Right cardiac atrium (tissue), 5 donors: ENCODE measurements at regions not wholly inside any gene's neighbourhood (a gene's known extent, or its start where the extent isn't known, plus 50 kb on each side); places are given as distances from the start of the nearest gene placed in this dataset.

Experiments used
- ATAC-seq, 2 donors: fragments of 200-7000 bp; cut with Tn5 transposase; one replicate each; pipeline versions ENCODE4 v1.8.0 to v1.9.1; 2020; ENCODE audit warnings: moderate library complexity in 2 of 2, mild to moderate bottlenecking in 1 of 2
- DNase-seq, 3 donors: peaks; one replicate each; pipeline ENCODE4 v3.0.0-alpha.2; 2020
- H3K27ac ChIP-seq: one replicate; pipeline ENCODE4 v1.5.1; 2013; ENCODE audit warnings: mild to moderate bottlenecking, low read length, control low read depth, moderate library complexity
- H3K27me3 ChIP-seq: one replicate; pipeline ENCODE4 v1.6.1; 2013; ENCODE audit not compliant: control insufficient read depth, insufficient read depth
- H3K4me1 ChIP-seq: one replicate; pipeline ENCODE4 v1.6.1; 2013; ENCODE audit warnings: low read length; ENCODE audit not compliant: control insufficient read depth, insufficient read depth
- H3K4me3 ChIP-seq: one replicate; pipeline ENCODE4 v1.5.1; 2013; ENCODE audit warnings: low read length, control low read depth
- H3K9me3 ChIP-seq: one replicate; pipeline ENCODE4 v1.6.1; 2013; ENCODE audit warnings: low read length; ENCODE audit not compliant: control insufficient read depth
- WGBS: extraction: QIAGEN DNeasy Blood & Tissue Kit; methylation state at CpG from one replicate; pipeline ENCODE4 v1.1.7; 2013; 5-methylcytosine and 5-hydroxymethylcytosine counted together
- intact Hi-C, 4 donors: fragments of 100-400 bp; cut with DNase I; formaldehyde crosslinking; loops; one replicate each; pipeline versions ENCODE4 v1.11.0 to v1.14.0; 2022 to 2023
- donor health status: healthy with polysubstance abuse.
- donor health status: DM: no; HTN: yes; CAD: no.
- donor health status: DM: no; HTN: no; CAD: no.
- donor health status: DM: no; HTN: yes; CAD: no; lungs with severe emphysema.
- donor health status: DM: yes; HTN: yes; CAD: no.

- Histone ChIP-seq H3K4me3 (no peak overlapping the region), H3K27me3 (no peaks in the 10 kb centered on the region), H3K27ac (peak overlapping the region; percentile 3), H3K4me1 (peaks cover 6% of the 10 kb centered on the region), H3K9me3 (no peaks in the 10 kb centered on the region)
- intact Hi-C loops, result no loop called here
- DNase-seq (peak in 1 of 3 donors; percentile 59), ATAC-seq (peak; percentile 80 to 83)
- 82% methylated on average over 24 of the region's 24 CpGs for WGBS
Measured at GRCh38 chr1:232445361-232446106, 184.4 kb downstream of the SIPA1L2 start.

DNA sequence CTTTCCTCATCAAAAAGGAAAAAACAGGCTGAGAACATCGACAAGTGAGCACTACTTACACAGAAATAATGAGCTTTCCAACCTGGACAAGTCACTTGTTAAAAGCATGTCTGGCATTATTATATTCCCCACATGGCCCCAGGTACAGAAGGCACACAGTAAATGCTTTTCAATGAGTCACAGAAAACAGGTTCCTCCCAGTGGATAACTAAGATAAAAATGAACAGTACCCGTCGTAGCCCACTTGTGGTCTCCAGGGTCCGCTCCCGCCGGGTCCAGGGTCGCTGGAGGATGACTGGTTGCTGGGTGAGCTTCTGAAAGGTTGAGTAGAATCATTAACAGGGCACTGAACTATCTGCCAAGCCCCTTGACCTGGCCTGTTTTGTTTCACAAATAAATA is 186.6 kb downstream of the SIPA1L2 start:
- intact Hi-C loops, result no loop called here
- Histone ChIP-seq H3K9me3 (no peaks in the 10 kb centered on the region), H3K4me1 (peaks cover 6% of the 10 kb centered on the region), H3K27ac (no peak overlapping the region), H3K27me3 (no peaks in the 10 kb centered on the region), H3K4me3 (no peak overlapping the region)
- 86% methylated on average over 7 of the region's 7 CpGs for WGBS
- ATAC-seq, result no peak
- no peak for DNase-seq

DNA sequence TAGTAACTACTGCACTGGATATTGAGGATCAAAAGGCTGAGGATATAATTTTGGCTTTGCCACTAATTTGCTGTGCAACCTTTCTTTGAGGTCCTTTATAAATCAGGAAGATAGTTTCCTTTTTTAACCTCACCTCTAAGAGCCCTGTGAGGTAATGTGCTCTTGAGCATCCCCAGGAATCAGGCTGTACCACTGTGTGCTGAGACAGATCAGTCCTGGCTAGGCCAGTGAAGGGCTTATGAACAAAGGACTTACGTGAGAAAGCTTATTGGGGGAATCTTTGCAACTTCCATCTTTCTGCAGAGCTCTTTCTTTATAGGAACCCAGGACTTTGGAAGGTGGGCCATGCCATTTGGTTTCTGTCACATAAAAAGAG is 188.9 kb downstream of the SIPA1L2 start:
- Histone ChIP-seq H3K9me3 (no peaks in the 10 kb centered on the region), H3K4me1 (peaks cover 6% of the 10 kb centered on the region), H3K27ac (no peak overlapping the region), H3K27me3 (no peaks in the 10 kb centered on the region), H3K4me3 (no peak overlapping the region)
- DNase-seq (no peak), ATAC-seq (no peak)
- intact Hi-C loops, result no loop called here
- 98% methylated on average over 1 of the region's 1 CpG for WGBS

DNA sequence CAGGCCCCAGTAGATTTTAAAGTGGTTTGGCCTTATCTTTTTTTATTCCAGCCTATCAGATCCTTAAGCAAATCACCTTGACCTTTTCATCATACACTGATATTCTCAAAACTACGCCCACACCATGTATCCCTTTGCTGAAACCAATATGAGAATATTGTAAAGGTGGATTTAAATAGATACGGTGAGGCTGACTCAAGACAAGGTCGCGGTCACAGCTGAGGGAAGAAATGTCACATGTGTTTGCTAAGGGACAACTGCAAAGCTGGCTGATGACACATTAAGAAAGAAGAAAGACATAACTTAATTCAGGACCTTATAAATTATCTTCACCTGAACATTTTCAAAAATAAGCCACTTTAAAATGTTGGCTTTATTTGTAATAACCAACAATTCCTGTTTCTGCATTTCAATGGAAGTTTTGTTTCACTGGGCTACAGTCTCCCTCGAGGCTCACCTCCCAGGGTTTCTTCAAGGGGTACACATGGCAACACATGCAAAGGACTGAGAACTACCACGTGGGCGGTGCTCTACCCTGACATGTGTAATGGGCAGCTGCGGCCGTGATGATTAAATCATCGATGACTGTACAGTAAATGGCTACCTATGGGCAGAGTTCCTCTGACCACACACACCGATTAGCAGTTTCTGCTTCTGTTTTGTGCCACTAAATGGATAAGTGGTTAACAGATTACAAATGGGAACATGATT is 189.5 kb downstream of the SIPA1L2 start:
- Histone ChIP-seq H3K27ac (no peak overlapping the region), H3K4me3 (no peak overlapping the region), H3K9me3 (no peaks in the 10 kb centered on the region), H3K4me1 (peaks cover 6% of the 10 kb centered on the region), H3K27me3 (no peaks in the 10 kb centered on the region)
- WGBS, result 82% methylated on average over 11 of the region's 11 CpGs
- DNase-seq (no peak), ATAC-seq (no peak)
- intact Hi-C loops, result no loop called here

DNA sequence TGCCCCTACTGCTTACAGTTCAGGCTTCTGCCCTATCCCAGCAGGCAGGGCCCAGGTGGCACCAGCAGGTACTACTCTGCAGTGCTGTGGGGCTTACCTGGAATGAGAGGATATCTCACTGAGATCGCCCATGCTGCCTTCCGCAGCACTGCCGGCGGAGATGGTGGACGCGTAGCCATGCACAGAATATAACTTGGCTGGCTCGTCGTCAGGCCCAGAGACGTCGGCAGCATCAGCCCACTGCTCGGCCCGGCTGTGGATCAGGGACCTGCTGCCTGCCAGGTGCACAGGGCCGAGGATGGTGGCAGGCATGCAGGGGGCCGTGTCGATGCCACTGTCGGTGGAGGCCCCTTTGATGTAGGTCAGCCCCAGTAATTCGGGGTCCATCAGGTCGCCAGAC is 190.9 kb downstream of the SIPA1L2 start:
- ATAC-seq (no peak), DNase-seq (no peak)
- Histone ChIP-seq H3K4me3 (no peak overlapping the region), H3K27ac (no peak overlapping the region), H3K27me3 (no peaks in the 10 kb centered on the region), H3K9me3 (no peaks in the 10 kb centered on the region), H3K4me1 (peaks cover 6% of the 10 kb centered on the region)
- 85% methylated on average over 18 of the region's 18 CpGs for WGBS
- intact Hi-C loops, result no loop called here

GRCh38 chr1:232438476-232438875 is 191.5 kb downstream of the SIPA1L2 start:
- Histone ChIP-seq H3K27me3 (no peaks in the 10 kb centered on the region), H3K4me1 (peaks cover 6% of the 10 kb centered on the region), H3K4me3 (no peak overlapping the region), H3K27ac (no peak overlapping the region), H3K9me3 (no peaks in the 10 kb centered on the region)
- ATAC-seq, result peak in 1 of 2 donors; percentile 25
- 61% methylated on average over 5 of the region's 5 CpGs for WGBS
- intact Hi-C loops, result no loop called here
- no peak for DNase-seq

- no peak for DNase-seq
- no peak for ATAC-seq
- Histone ChIP-seq H3K4me3 (no peak overlapping the region), H3K27ac (no peak overlapping the region), H3K4me1 (peaks cover 6% of the 10 kb centered on the region), H3K27me3 (no peaks in the 10 kb centered on the region), H3K9me3 (no peaks in the 10 kb centered on the region)
- intact Hi-C loops, result no loop called here
- 85% methylated on average over 7 of the region's 7 CpGs for WGBS
Measured at GRCh38 chr1:232437510-232437909, 192.4 kb downstream of the SIPA1L2 start.

DNA sequence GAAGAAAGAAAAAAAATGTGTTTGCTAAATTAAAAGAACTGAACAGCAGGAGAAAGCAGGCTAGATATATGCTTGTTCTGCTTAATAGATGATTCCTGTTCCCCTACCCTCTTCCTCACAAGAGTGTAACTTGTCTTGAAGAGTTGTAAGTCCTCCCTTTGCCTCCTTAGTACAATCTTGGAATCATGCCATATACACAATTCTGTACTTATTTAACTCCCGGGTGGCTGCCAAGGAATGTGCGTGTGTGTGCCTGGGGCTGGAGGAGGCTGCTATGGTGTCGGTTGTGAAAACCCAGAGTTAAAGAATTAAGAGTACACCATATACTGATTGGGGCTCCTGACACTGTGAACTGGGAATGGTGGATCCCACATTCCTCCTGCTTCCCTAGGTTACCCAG is 194.2 kb downstream of the SIPA1L2 start:
- DNase-seq, result peak in 2 of 3 donors; percentile 71 to 76
- Histone ChIP-seq H3K4me3 (no peak overlapping the region), H3K27ac (no peak overlapping the region), H3K27me3 (no peaks in the 10 kb centered on the region), H3K9me3 (no peaks in the 10 kb centered on the region), H3K4me1 (peaks cover 6% of the 10 kb centered on the region)
- peak; percentile 38 to 46 for ATAC-seq
- intact Hi-C loops, result no loop called here
- WGBS, result 16% methylated on average over 3 of the region's 3 CpGs

DNA sequence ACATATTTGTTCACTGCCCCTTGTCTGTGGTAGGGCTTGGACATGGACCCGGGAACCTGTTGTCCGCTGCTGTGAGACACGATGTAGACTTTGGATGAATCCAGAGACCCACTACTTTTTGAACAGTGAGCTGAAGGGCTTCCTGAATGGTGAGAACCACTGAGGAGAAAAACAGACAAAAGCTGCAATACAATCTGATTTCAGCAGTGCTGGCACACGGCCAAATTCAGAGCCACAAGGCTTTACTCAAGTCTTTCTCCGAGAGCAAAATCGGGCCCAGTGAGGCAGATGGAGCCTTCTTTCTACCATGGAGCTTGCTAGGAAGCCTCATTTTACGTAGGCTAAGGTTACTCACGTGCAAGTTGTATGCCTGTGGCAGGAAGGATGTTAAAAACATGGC is 197.6 kb downstream of the SIPA1L2 start:
- 51% methylated on average over 8 of the region's 8 CpGs for WGBS
- Histone ChIP-seq H3K27me3 (no peaks in the 10 kb centered on the region), H3K4me3 (no peak overlapping the region), H3K4me1 (peaks cover 4% of the 10 kb centered on the region), H3K27ac (peak overlapping the region; percentile 65), H3K9me3 (no peaks in the 10 kb centered on the region)
- intact Hi-C loops, result no loop called here
- DNase-seq (peak in 1 of 3 donors; percentile 65), ATAC-seq (no peak)

DNA sequence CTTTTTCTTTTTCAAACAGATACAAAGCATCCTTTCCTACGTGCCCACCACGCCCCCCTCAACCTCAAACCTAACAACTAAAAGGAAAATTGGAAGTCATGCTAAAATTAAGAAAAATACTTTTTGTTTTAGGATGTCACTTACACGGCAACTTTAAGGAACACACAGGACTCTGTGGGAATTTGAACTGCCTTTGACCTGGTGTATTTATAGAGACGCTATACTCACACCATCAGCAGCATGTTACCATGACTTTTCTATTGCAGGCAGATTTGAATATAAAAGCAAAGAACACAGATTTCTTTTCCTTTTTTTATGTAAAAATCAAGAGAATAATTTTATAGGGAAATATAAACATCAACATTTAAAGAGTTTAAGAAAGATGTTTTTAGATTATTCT is 198.2 kb downstream of the SIPA1L2 start:
- H3K27me3 ChIP-seq, result no peaks in the 10 kb centered on the region
- peaks cover 4% of the 10 kb centered on the region for H3K4me1 ChIP-seq
- intact Hi-C loops, result no loop called here
- DNase-seq (no peak), ATAC-seq (no peak)
- no peak overlapping the region for H3K4me3 ChIP-seq
- H3K27ac ChIP-seq, result no peak overlapping the region
- no peaks in the 10 kb centered on the region for H3K9me3 ChIP-seq
- 66% methylated on average over 4 of the region's 4 CpGs for WGBS

DNA sequence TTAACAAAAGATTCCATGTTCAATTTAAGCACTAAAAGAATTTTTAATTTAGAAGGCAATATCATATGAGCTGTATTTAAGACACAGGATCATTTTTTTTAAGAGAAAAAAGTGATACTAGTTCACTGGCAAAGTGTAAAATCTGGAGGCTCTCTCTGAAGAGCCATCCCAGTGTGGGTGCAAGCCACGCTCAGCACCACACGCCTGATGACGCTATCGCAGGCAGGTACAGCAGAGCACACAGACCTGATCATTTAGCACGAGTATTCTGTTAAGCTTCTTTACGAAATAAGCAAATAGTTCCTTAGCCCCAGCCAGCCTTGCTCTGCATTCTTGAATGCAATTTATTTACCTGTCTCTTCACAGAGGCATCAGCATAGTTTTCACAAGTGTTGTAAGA is 198.6 kb downstream of the SIPA1L2 start:
- intact Hi-C loops, result no loop called here
- Histone ChIP-seq H3K4me1 (peaks cover 2% of the 10 kb centered on the region), H3K27ac (peak overlapping the region; percentile 76)

More for the DNA sequence above, 198.6 kb downstream of the SIPA1L2 start:
- no peaks in the 10 kb centered on the region for H3K9me3 ChIP-seq
- no peak overlapping the region for H3K4me3 ChIP-seq
- WGBS, result 79% methylated on average over 6 of the region's 6 CpGs
- ATAC-seq, result no peak
- no peak for DNase-seq
- no peaks in the 10 kb centered on the region for H3K27me3 ChIP-seq
